Urinary bladder (tissue), 3 donors: ENCODE measurements at regions not wholly inside any gene's neighbourhood (a gene's known extent, or its start where the extent isn't known, plus 50 kb on each side); places are given as distances from the start of the nearest gene placed in this dataset.
"Not testable (repeated sequence)": the region's sequence is repeated elsewhere in the genome, so short reads cannot be mapped to it uniquely, and the experiment has no call there.

ENCODE experiments used
- DNase-seq: peaks from one replicate; pipeline ENCODE4 v3.0.0-alpha.2; 2015; ENCODE audit errors: extremely low spot score
- H3K27ac ChIP-seq: one replicate; pipeline ENCODE4 v1.5.1; 2013; ENCODE audit warnings: low read depth, mild to moderate bottlenecking, moderate library complexity
- H3K36me3 ChIP-seq: one replicate; pipeline ENCODE4 v1.6.1; 2013; ENCODE audit warnings: mild to moderate bottlenecking, moderate library complexity; ENCODE audit not compliant: insufficient read depth
- H3K4me1 ChIP-seq: one replicate; pipeline ENCODE4 v1.6.1; 2013; ENCODE audit warnings: mild to moderate bottlenecking, moderate library complexity; ENCODE audit not compliant: insufficient read depth
- H3K4me3 ChIP-seq: one replicate; pipeline ENCODE4 v1.5.1; 2013; ENCODE audit warnings: low read depth, low read length
- WGBS: extraction: QIAGEN DNeasy Blood & Tissue Kit; methylation state at CpG from one replicate; pipeline ENCODE4 v1.1.7; 2013; 5-methylcytosine and 5-hydroxymethylcytosine counted together
- donor health status: healthy with polysubstance abuse.
- donor health status: healthy.

DNA sequence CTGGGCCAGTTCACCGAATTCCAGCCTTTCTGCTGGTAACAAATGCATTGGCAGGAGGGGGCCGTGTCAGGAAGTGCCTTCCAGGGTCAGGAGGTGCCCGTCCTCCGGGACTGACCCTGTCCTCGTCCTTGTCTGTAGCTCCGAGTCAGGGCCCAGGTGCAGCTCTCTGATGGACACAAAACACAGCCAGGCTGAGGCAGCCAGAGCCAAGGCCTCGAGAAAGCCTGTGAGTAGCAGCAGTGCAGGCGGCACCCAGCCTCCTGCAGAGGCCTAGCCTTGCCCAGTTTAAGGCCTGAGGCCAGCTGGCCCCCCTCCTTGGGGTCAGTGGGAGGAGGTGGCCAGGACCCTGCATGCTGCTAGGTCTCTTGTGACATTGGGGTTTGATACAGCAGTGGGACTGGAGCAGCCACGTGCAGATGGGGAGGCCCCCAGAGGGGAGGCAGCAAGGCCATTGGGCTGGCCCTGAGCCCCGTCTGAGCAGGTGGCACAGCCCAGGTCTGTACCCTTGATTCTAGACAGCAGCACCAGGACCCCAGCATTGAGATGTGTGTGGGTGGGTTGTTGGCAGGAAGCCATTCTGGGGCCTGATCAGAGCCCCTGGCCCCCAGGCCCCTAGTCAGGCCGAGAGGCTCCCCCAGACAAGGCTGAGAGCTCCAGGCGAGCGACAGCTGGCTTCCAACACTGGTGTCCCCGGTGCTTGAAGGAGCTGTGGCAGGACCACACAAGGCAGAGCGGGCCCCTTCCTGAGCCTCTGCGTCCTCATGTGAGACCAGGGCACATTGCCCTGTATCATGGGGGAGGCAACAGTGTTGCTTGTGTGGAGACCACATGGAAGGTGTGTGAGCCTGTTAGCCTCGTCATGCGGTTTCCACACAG lies 196.9 kb downstream of the LIPI start:
- H3K27ac ChIP-seq, H3K36me3 ChIP-seq, H3K4me1 ChIP-seq, H3K4me3 ChIP-seq, DNase-seq: not testable (repeated sequence)
- WGBS: 88% methylated on average over 18 of the region's 18 CpGs

- WGBS: 88% methylated on average over 10 of the region's 10 CpGs
- no peaks in the 10 kb centered on the region for H3K36me3 ChIP-seq
- no peak overlapping the region for H3K4me3 ChIP-seq
- no peaks in the 10 kb centered on the region for H3K4me1 ChIP-seq
- H3K27ac ChIP-seq: no peak overlapping the region
- DNase-seq: no peak
These were observed 197.6 kb downstream of the LIPI start for GRCh38 chr21:14013056-14013603.

DNA sequence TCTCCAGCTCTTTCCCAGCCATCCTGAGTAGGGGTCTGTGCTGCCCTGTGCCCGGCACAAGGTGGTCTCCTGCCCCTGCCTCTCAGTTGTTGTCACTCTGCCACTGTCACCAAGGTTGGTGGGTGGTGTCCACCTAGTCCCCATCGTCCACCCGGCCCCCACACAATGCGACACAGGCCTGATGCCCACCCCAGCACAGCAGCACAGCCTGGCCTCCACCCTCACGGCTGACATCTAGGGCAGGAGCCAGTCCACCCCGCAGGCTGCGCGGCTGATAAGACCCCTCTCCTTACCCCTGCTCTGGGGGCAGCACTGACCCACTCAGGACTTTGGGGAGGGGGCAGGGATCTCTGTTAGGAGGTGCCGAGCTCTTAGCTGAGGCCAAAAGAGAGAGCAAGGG lies 198.3 kb downstream of the LIPI start:
- Histone ChIP-seq H3K4me1 (no peaks in the 10 kb centered on the region), H3K27ac (no peak overlapping the region), H3K36me3 (no peaks in the 10 kb centered on the region), H3K4me3 (no peak overlapping the region)
- WGBS: 93% methylated on average over 9 of the region's 9 CpGs
- no peak for DNase-seq

- WGBS: 84% methylated on average over 17 of the region's 17 CpGs
- H3K4me3 ChIP-seq, H3K27ac ChIP-seq, DNase-seq, H3K36me3 ChIP-seq, H3K4me1 ChIP-seq: not testable (repeated sequence)
These were observed 199.0 kb downstream of the LIPI start for GRCh38 chr21:14011751-14012150.

DNA sequence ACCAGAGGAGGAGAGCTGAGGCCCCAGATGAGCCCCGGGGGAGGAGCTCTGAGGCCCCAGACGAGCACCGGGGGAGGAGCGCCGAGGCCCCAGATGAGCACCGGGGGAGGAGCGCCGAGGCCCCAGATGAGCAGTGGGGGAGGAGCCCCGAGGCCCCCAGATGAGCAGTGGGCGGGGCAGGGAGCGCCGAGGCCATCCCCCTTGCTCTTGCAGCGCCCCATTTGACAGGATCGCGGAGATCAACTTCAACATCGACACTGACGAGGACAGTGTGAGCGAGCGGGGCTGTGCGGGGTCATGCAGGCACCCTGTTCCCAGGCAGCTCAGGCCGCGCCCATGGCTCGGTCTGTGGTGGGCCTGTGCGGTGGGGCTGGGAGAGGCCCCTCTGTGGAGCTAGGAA lies 199.6 kb downstream of the LIPI start:
- H3K4me3 ChIP-seq, DNase-seq, H3K27ac ChIP-seq, H3K4me1 ChIP-seq, H3K36me3 ChIP-seq: not testable (repeated sequence)
- 93% methylated on average over 24 of the region's 24 CpGs for whole genome bisulfite sequencing

DNA sequence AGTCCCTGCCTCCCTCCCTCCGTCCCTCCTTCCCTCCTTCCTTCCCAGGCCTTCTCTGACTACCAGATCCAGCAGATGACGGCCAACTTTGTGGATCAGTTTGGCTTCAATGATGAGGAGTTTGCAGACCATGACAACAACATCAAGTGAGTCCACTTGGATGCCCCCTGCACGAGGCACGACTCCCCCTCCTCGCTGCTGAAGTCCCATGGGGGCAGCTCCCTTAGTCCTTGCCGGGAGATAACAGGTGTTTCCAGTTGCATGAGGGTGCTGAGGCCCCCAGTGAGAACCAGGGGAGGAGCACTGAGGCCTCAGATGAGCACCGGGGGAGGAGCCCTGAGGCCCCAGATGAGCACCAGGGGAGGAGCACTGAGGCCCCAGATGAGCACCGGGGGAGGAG lies 200.0 kb downstream of the LIPI start:
- Histone ChIP-seq H3K4me1 (no peaks in the 10 kb centered on the region), H3K36me3 (no peaks in the 10 kb centered on the region), H3K4me3 (no peak overlapping the region), H3K27ac (no peak overlapping the region)
- WGBS: 88% methylated on average over 8 of the region's 8 CpGs
- DNase-seq: no peak

DNA sequence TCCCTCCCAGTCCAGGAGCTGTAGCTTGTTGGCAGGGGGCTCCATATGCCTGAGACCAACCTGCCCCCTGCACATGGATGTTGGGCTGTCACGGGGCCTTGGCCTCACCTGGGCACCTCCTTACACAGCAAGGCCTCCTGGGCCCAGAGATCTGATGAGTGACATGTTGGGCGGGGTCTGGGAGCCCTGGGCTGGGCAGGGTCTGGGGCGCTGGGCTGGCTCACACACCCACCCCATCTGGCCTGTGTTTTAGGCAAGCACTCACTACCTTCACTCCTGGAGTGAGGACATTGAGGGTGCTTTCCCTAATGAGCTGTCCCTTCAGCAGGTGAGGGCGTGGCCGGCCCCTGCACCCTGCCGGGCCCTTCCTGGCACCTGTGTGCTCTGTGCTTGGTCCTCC lies 200.8 kb downstream of the LIPI start:
- H3K36me3 ChIP-seq, H3K4me1 ChIP-seq, H3K4me3 ChIP-seq, H3K27ac ChIP-seq, DNase-seq: not testable (repeated sequence)
- 81% methylated on average over 6 of the region's 6 CpGs for WGBS

DNA sequence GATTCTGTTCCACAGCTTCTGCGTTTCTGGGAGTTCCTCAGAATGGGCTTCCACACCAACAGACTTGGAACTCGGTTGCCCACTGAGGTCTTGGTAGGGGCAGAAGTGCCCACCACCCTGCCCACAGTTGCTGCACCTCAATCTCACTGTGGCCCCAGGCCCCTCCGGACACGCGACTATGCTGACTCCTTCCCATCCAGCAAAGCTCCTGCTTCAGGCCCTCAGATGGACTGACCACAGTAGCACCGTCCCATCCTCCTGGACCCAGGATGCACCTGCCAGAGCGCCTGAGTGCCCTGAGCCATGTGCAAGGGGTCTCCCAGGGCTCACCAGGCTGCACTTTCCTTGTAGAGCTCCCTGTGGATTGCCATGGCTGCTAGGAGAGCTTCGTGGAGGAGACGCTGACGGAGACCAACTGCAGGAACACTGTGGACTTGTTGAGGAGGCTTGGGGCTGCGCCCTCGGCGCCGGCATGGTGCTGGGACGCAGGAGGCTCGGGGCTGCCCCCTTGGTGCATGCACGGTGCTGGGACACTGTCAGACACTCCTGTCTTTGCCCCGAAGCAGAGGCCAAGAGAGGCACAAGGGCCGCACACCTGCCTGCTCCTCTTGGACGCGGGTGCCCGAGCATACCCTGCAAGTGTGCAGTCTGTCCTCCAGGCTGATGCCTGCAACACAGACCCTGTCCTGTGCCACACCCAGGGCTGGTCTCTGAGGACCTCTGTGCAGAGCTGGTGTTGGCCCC lies 201.3 kb downstream of the LIPI start:
- 95% methylated on average over 22 of the region's 22 CpGs for WGBS
- H3K4me3 ChIP-seq: not testable (repeated sequence)

GRCh38 chr21:14008436-14008835 lies 202.3 kb downstream of the LIPI start:
- H3K4me1 ChIP-seq, H3K36me3 ChIP-seq, H3K4me3 ChIP-seq, DNase-seq, H3K27ac ChIP-seq: not testable (repeated sequence)
- WGBS: 89% methylated on average over 5 of the region's 5 CpGs

More for the DNA sequence above, 201.3 kb downstream of the LIPI start:
- H3K4me1 ChIP-seq, DNase-seq, H3K27ac ChIP-seq, H3K36me3 ChIP-seq: not testable (repeated sequence)

- not testable (repeated sequence) for DNase-seq, H3K4me1 ChIP-seq, H3K4me3 ChIP-seq, H3K27ac ChIP-seq, H3K36me3 ChIP-seq
- 92% methylated on average over 17 of the region's 17 CpGs for WGBS
These were observed 202.7 kb downstream of the LIPI start for GRCh38 chr21:14008006-14008405.

GRCh38 chr21:14006144-14006543 lies 204.6 kb downstream of the LIPI start:
- WGBS: 91% methylated on average over 7 of the region's 7 CpGs
- H3K27ac ChIP-seq, H3K4me3 ChIP-seq, DNase-seq, H3K36me3 ChIP-seq, H3K4me1 ChIP-seq: not testable (repeated sequence)

GRCh38 chr21:13986996-13987958 lies 223.5 kb downstream of the LIPI start:
- WGBS: 72% methylated on average over 8 of the region's 9 CpGs
- H3K27ac ChIP-seq, H3K36me3 ChIP-seq: not testable (repeated sequence)

More at GRCh38 chr21:13986996-13987958, 223.5 kb downstream of the LIPI start:
- not testable (repeated sequence) for DNase-seq, H3K4me1 ChIP-seq, H3K4me3 ChIP-seq
